WI38 (cell line): ENCODE measurements at regions not wholly inside any gene's neighbourhood (a gene's known extent, or its start where the extent isn't known, plus 50 kb on each side); places are given as distances from the start of the nearest gene placed in this dataset.
"Not testable (repeated sequence)": the region's sequence is repeated elsewhere in the genome, so short reads cannot be mapped to it uniquely, and the experiment has no call there.

Experiments
- H3K4me3 ChIP-seq: 2 replicates; pipeline ENCODE4 v1.5.1; 2011; ENCODE audit warnings: low read depth, mild to moderate bottlenecking, control low read depth, low read length
- TF ChIP-seq, protein P1 (sequence below): IDR thresholded peaks from 2 replicates; pipeline ENCODE4 v1.5.1; 2012; ENCODE audit warnings: low read depth, mild to moderate bottlenecking, control low read depth, low read length

DNA sequence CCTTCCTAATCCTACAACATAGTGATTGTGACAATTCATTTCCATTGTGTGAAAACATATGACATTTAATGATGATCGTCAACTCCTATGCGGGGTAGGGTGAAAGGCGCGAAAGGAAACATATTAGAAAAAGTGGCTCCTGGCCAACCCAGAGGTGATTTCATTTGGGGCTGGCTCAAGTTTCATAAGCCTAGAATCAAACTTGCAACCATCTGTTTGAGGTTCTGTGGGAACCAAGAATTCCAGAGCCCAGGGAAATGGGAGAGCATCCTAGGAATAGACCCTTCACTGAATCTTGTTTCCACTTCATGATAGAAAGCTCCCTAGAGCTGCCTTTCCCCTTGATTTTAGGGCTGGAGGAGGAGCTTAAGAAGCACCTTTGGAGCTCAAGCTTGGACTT lies 101.3 kb upstream of the EGFL6 start:
- TF ChIP-seq, protein P1, sequence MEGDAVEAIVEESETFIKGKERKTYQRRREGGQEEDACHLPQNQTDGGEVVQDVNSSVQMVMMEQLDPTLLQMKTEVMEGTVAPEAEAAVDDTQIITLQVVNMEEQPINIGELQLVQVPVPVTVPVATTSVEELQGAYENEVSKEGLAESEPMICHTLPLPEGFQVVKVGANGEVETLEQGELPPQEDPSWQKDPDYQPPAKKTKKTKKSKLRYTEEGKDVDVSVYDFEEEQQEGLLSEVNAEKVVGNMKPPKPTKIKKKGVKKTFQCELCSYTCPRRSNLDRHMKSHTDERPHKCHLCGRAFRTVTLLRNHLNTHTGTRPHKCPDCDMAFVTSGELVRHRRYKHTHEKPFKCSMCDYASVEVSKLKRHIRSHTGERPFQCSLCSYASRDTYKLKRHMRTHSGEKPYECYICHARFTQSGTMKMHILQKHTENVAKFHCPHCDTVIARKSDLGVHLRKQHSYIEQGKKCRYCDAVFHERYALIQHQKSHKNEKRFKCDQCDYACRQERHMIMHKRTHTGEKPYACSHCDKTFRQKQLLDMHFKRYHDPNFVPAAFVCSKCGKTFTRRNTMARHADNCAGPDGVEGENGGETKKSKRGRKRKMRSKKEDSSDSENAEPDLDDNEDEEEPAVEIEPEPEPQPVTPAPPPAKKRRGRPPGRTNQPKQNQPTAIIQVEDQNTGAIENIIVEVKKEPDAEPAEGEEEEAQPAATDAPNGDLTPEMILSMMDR = no peak
- no peak overlapping the region for H3K4me3 ChIP-seq

DNA sequence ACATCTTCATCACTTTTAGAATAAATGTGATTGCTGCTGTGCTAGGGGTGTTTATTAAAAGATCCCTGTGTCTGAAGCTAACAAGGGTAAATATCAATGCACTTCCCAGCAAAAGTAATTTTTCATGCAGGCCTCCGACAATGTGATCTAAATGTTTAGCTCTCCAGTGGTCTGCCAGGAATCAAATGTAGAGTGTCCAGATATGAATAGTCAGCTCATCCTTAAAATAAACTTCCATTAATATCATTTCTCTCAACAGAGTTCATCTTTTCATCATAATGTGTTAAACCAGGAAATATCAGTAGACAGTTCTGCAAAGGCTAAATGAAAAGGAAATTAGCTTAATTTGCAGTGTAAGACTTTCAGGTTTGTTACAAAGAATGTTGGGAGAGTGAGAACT lies 102.2 kb upstream of the EGFL6 start:
- TF ChIP-seq, protein P1 = no peak

DNA sequence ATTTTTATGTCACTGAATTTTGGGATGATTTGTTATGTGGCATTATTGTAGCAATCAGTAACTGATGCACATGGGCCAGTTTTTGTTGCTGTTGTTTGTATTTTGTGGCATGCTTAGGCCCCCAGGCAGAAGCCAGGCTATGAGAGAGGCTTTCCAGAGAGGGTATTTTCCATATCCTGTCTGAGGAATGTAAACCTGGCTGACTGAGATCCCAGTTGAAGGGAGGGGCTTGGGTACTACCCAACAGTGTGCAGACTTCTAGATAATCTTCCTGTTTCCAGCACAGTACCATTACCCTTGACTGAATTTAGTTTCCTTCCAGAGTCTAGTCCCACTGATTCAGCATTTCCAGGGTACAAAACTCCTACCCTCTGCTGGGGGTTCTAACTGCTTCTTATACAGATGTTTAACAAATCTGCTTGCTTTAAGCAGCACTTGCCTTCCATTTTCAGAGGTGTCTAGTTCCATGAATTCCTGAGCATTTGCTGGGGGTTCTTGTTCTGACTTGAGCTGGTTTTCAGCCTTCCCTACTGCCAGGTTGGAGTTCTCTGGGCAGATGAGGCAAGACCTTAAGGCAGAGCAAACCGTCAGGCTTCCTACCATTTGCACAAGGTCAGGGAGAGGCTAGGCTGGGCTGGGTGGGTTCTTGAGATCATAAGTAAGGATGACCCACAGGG lies 104.7 kb upstream of the EGFL6 start:
- TF ChIP-seq, protein P1 = no peak
- H3K4me3 ChIP-seq = no peak overlapping the region

More for the DNA sequence above, 102.2 kb upstream of the EGFL6 start:
- H3K4me3 ChIP-seq = no peak overlapping the region

- H3K4me3 ChIP-seq = no peak overlapping the region
- TF ChIP-seq, protein P1 = no peak
Measured at GRCh38 chrX:13463608-13464007, 105.8 kb upstream of the EGFL6 start.

- TF ChIP-seq, protein P1 = no peak
- H3K4me3 ChIP-seq = no peak overlapping the region
Measured at GRCh38 chrX:13452283-13452682, 117.1 kb upstream of the EGFL6 start.

DNA sequence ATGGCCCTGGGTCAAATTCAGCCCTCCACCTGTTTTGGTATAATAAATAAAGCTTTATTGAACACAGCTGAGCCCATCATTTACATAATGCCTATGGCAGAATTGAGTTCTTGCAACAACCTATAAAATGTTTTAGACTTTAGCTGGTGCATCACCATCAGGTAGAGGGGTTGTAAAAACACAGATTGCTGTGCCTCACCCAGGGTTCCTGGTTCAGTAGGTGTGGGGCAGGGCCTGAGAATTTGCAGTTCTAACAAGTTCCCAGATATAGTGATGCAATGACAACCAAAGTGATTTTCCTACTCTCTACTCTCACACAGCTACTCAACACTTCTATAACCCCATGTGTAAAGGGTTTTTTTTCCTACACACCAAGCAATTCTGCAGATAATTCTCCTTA lies 120.0 kb upstream of the EGFL6 start:
- TF ChIP-seq, protein P1 = no peak
- no peak overlapping the region for H3K4me3 ChIP-seq

DNA sequence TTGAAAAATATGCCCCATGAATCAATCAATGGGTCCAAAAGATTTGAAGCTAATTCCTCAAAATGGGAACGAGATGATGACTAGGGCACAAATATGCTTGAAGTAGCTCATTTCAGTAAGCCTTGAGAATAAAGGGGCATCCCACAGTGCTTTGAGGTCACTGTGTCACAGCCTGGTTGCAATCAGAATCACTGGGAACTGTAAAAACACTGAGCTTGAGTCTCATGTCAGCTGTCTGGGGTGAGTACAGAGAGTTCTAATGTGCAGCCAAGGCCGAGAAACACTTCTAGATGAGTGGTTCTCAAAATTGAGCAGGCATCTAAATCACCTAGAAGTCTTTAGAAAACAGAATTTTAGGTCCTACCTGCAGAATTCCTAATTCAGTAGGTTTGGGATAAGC lies 120.5 kb upstream of the EGFL6 start:
- TF ChIP-seq, protein P1 = no peak
- no peak overlapping the region for H3K4me3 ChIP-seq

- not testable (repeated sequence) for H3K4me3 ChIP-seq
Measured at GRCh38 chrX:13441608-13442007, 121.8 kb upstream of the ATXN3L start.
